ENCODE measurements at regions not wholly inside any gene's neighbourhood (a gene's known extent, or its start where the extent isn't known, plus 50 kb on each side); places are given as distances from the start of the nearest gene placed in this dataset.
"Not testable (repeated sequence)": the region's sequence is repeated elsewhere in the genome, so short reads cannot be mapped to it uniquely, and the experiment has no call there.

GRCh38 chr6:134821928-134822864, 127.7 kb downstream of the ALDH8A1 start:
- DNase-seq (ENCODE audit: low read depth) = no peak

- DNase-seq (ENCODE audit: low read depth) = no peak
Measured at GRCh38 chr6:134821397-134821796, 128.5 kb downstream of the ALDH8A1 start.

- no peak for DNase-seq (ENCODE audit: low read depth)
Measured at GRCh38 chr6:134819863-134820800, 129.8 kb downstream of the ALDH8A1 start.

- no peak for DNase-seq (ENCODE audit: low read depth)
Measured at GRCh38 chr6:134819236-134819635, 130.7 kb downstream of the ALDH8A1 start.

GRCh38 chr6:134817448-134817847, 132.5 kb downstream of the ALDH8A1 start:
- no peak for DNase-seq (ENCODE audit: low read depth)

- peak; percentile 57 for DNase-seq (ENCODE audit: low read depth)
Measured at GRCh38 chr6:134816780-134817179, 133.1 kb downstream of the ALDH8A1 start.

GRCh38 chr6:134816300-134816699, 133.6 kb downstream of the ALDH8A1 start:
- peak; percentile 36 for DNase-seq (ENCODE audit: low read depth)

GRCh38 chr6:134814076-134814695, 135.7 kb downstream of the ALDH8A1 start:
- peak; percentile 94 for DNase-seq (ENCODE audit: low read depth)

GRCh38 chr6:134813146-134813545, 136.8 kb downstream of the ALDH8A1 start:
- DNase-seq (ENCODE audit: low read depth) = no peak

- DNase-seq (ENCODE audit: low read depth) = no peak
Measured at GRCh38 chr6:134810402-134810801, 139.5 kb downstream of the ALDH8A1 start.

- DNase-seq (ENCODE audit: low read depth) = peak; percentile 76
Measured at GRCh38 chr6:134809130-134809529, 140.8 kb downstream of the ALDH8A1 start.

GRCh38 chr6:134806180-134806798, 143.6 kb downstream of the ALDH8A1 start:
- DNase-seq (ENCODE audit: low read depth) = no peak

GRCh38 chr6:134805168-134805567, 144.7 kb downstream of the ALDH8A1 start:
- DNase-seq (ENCODE audit: low read depth) = no peak

GRCh38 chr6:134804311-134804710, 145.6 kb downstream of the ALDH8A1 start:
- DNase-seq (ENCODE audit: low read depth) = not testable (repeated sequence)

GRCh38 chr6:134802426-134803058, 147.4 kb downstream of the ALDH8A1 start:
- DNase-seq (ENCODE audit: low read depth) = peak; percentile 58

- DNase-seq (ENCODE audit: low read depth) = no peak
Measured at GRCh38 chr6:134797400-134798113, 152.3 kb downstream of the ALDH8A1 start.

- no peak for DNase-seq (ENCODE audit: low read depth)
Measured at GRCh38 chr6:134795691-134796090, 154.2 kb downstream of the ALDH8A1 start.

- no peak for DNase-seq (ENCODE audit: low read depth)
Measured at GRCh38 chr6:134795001-134795400, 154.9 kb downstream of the ALDH8A1 start.

- not testable (repeated sequence) for DNase-seq (ENCODE audit: low read depth)
Measured at GRCh38 chr6:134791243-134791843, 158.6 kb downstream of the ALDH8A1 start.

GRCh38 chr6:134787261-134787877, 162.5 kb downstream of the ALDH8A1 start:
- peak; percentile 87 for DNase-seq (ENCODE audit: low read depth)

Data from ELR (cell line).